Psoas muscle (tissue), 7 donors: ENCODE measurements at regions not wholly inside any gene's neighbourhood (a gene's known extent, or its start where the extent isn't known, plus 50 kb on each side); places are given as distances from the start of the nearest gene placed in this dataset.
A peak's percentile ranks its signal among the peaks of the same experiment; 100 is the strongest.

Source experiments
- ATAC-seq, 4 donors: fragments of 200-7000 bp; cut with Tn5 transposase; one replicate each; pipeline ENCODE4 v1.9.1; 2020; ENCODE audit warnings: moderate library complexity in 3 of 4, mild to moderate bottlenecking in 2 of 4
- DNase-seq, 2 donors: peaks; one replicate each; pipeline ENCODE4 v3.0.0-alpha.2; 2020
- H3K27ac ChIP-seq: fragments of 200-600 bp; one replicate; pipeline ENCODE4 v1.8.0; 2022
- H3K27me3 ChIP-seq, 3 donors: fragments of 200-600 bp in 1 of 3; one replicate each; pipeline versions ENCODE4 v1.6.1 to v1.8.0; 2013 to 2022; ENCODE audit warnings: low read length in 2 of 3, mild to moderate bottlenecking in 2 of 3, moderate library complexity in 1 of 3; ENCODE audit not compliant: insufficient read depth in 3 of 3
- H3K36me3 ChIP-seq, 2 donors: fragments of 200-600 bp in 1 of 2; one replicate each; pipeline versions ENCODE4 v1.6.1 to v1.8.0; 2013 to 2022; ENCODE audit warnings: low read depth in 1 of 2, mild to moderate bottlenecking in 1 of 2, moderate library complexity in 1 of 2; ENCODE audit not compliant: insufficient read depth in 1 of 2
- H3K4me1 ChIP-seq: fragments of 200-600 bp; one replicate; pipeline ENCODE4 v1.8.0; 2022
- H3K4me3 ChIP-seq: fragments of 200-600 bp; one replicate; pipeline ENCODE4 v1.8.0; 2022; ENCODE audit warnings: mild to moderate bottlenecking
- H3K9me3 ChIP-seq: fragments of 200-600 bp; one replicate; pipeline ENCODE4 v1.8.0; 2022
- CTCF ChIP-seq: fragments of 200-600 bp; IDR thresholded peaks from one replicate; pipeline ENCODE4 v1.8.0; 2022; ENCODE audit warnings: antibody characterized with exemption
- WGBS, 3 donors: extraction: QIAGEN DNeasy Blood & Tissue Kit; methylation state at CpG; one replicate each; pipeline versions ENCODE4 v1.1.6 to v1.1.7; 2013; 5-methylcytosine and 5-hydroxymethylcytosine counted together
- intact Hi-C, 2 donors: fragments of 100-400 bp; cut with DNase I; formaldehyde crosslinking; loops; one replicate each; pipeline versions ENCODE4 v1.11.0 to v1.14.2; 2022
- donor health status: healthy with polysubstance abuse.
- donor health status: DM: no; HTN: no; CAD: no; lungs with moderate emphysema.
- donor health status: Bipolar disorder and iron deficiency.
- donor health status: healthy.
- donor health status: DM: yes; HTN: yes; CAD: no.
- donor health status: DM: no; HTN: no; CAD: no.
- donor health status: DM: yes; HTN: yes; CAD: no.

GRCh38 chr9:89661956-89662717 is 57.3 kb downstream of the GADD45G start:
- Histone ChIP-seq H3K9me3 (no peaks in the 10 kb centered on the region), H3K4me3 (peak overlapping the region; percentile 65), H3K27me3 (no peaks in the 10 kb centered on the region), H3K27ac (peak overlapping the region; percentile 74), H3K36me3 (no peaks in the 10 kb centered on the region), H3K4me1 (peaks cover 28% of the 10 kb centered on the region)
- TF ChIP-seq CTCF, result no peak
- DNase-seq (peak; percentile 97 to 98), ATAC-seq (peak; percentile 86 to 96 (median 89))
- intact Hi-C loops, result no loop called here
- WGBS, 3 donors, result 15 to 21% (median 18%) methylated on average over 21 of the region's 21 CpGs

GRCh38 chr9:89662718-89663613 is 58.2 kb downstream of the GADD45G start:
- Histone ChIP-seq H3K9me3 (no peaks in the 10 kb centered on the region), H3K27ac (no peak overlapping the region), H3K36me3 (no peaks in the 10 kb centered on the region), H3K27me3 (no peaks in the 10 kb centered on the region), H3K4me3 (no peak overlapping the region), H3K4me1 (peaks cover 35% of the 10 kb centered on the region)
- ATAC-seq (peak in 2 of 4 donors; percentile 1 to 4), DNase-seq (no peak)
- intact Hi-C loops, result no loop called here
- no peak for TF ChIP-seq CTCF
- WGBS, 3 donors, result 69 to 80% (median 74%) methylated on average over 22 of the region's 22 CpGs

- TF ChIP-seq CTCF, result no peak
- 96 to 99% (median 97%) methylated on average over 3 of the region's 3 CpGs for WGBS, 3 donors
- Histone ChIP-seq H3K4me3 (no peak overlapping the region), H3K9me3 (no peaks in the 10 kb centered on the region), H3K27me3 (no peaks in the 10 kb centered on the region), H3K27ac (no peak overlapping the region), H3K4me1 (peaks cover 41% of the 10 kb centered on the region), H3K36me3 (no peaks in the 10 kb centered on the region)
- ATAC-seq (no peak), DNase-seq (no peak)
- intact Hi-C loops, result no loop called here
Observed at GRCh38 chr9:89663614-89663970, 58.8 kb downstream of the GADD45G start.

GRCh38 chr9:89664010-89664409 is 59.2 kb downstream of the GADD45G start:
- Histone ChIP-seq H3K9me3 (no peaks in the 10 kb centered on the region), H3K4me1 (peaks cover 44% of the 10 kb centered on the region), H3K4me3 (no peak overlapping the region), H3K27ac (no peak overlapping the region), H3K27me3 (no peaks in the 10 kb centered on the region), H3K36me3 (no peaks in the 10 kb centered on the region)
- intact Hi-C loops, result no loop called here
- ATAC-seq (no peak), DNase-seq (no peak)
- 95 to 98% (median 96%) methylated on average over 4 of the region's 4 CpGs for WGBS, 3 donors
- TF ChIP-seq CTCF, result no peak
